HCT116 (cell line): ENCODE measurements at regions not wholly inside any gene's neighbourhood (a gene's known extent, or its start where the extent isn't known, plus 50 kb on each side); places are given as distances from the start of the nearest gene placed in this dataset.

Source experiments
- ATAC-seq: fragments of 200-7000 bp; cut with Tn5 transposase; 2 replicates; pipeline ENCODE4 v1.9.1; 2020; ENCODE audit warnings: mild to moderate bottlenecking, moderate library complexity
- BruUV-seq: library from RNA; stranded (reverse); fragments of 400-500 nt; replicated peaks from 2 replicates; lab custom pipeline; 2021; lab: Mats Ljungman, UMichigan
- CTCF ChIA-PET: fragments of 300-600 bp; sonication (Branson Sonifier 250); formaldehyde crosslinking; loops from one replicate; lab custom pipeline; 2021; ENCODE audit warnings: antibody characterized with exemption; lab: Charles Lee
- POLR2A ChIA-PET: fragments of 300-600, 350-600 bp; sonication (Branson Sonifier 250); formaldehyde crosslinking; loops from one replicate; lab custom pipeline; 2021; ENCODE audit warnings: antibody characterized with exemption; lab: Charles Lee
- RAD21 ChIA-PET, 2 experiments: fragments of 300-600 bp; sonication (Branson Sonifier 250); formaldehyde crosslinking; loops; one replicate each; lab custom pipeline; 2023; ENCODE audit warnings: low total read pairs in 2 of 2; ENCODE audit not compliant: uncharacterized antibody in 2 of 2, unreplicated experiment in 2 of 2, low non-redundant PET in 1 of 2; lab: Charles Lee
- DNase-seq: peaks from one replicate; pipeline ENCODE4 v3.0.0-alpha.2; 2010; ENCODE audit warnings: low read depth, low spot score
- H2AFZ ChIP-seq: fragments of 200-600 bp; shearing (Covaris generic), sonication (generic); 2 replicates; pipeline ENCODE4 v1.6.1; 2017; ENCODE audit warnings: low read depth, mixed run types, mixed read lengths, antibody characterized with exemption, low read length; ENCODE audit not compliant: poor library complexity, severe bottlenecking
- H3K27ac ChIP-seq: 2 replicates; pipeline ENCODE4 v1.5.1; 2012; ENCODE audit warnings: low read depth, low read length
- H3K27me3 ChIP-seq: fragments of 200-600 bp; sonication (generic); 2 replicates; pipeline ENCODE4 v1.6.1; 2016; ENCODE audit warnings: mixed run types, low read length, mixed read lengths; ENCODE audit not compliant: insufficient read depth
- H3K36me3 ChIP-seq, 2 experiments: fragments of 200-500 bp in 1 of 2; fragments of 200-600 bp in 1 of 2; sonication (Bioruptor generic) in 1 of 2; sonication (generic) in 1 of 2; 2 replicates each; pipeline versions ENCODE4 v1.5.1 to v1.6.1; 2014 to 2016; ENCODE audit warnings: low read length in 2 of 2, inconsistent platforms in 1 of 2, mixed read lengths in 1 of 2, mixed run types in 1 of 2; ENCODE audit not compliant: insufficient read depth in 2 of 2, control insufficient read depth in 1 of 2
- H3K4me1 ChIP-seq, 2 experiments: fragments of 200-600 bp in 1 of 2; sonication (generic) in 1 of 2; 2 replicates each; pipeline versions ENCODE4 v1.5.1 to v1.6.1; 2012 to 2017; ENCODE audit warnings: low read length in 2 of 2, inconsistent platforms in 1 of 2, mild to moderate bottlenecking in 1 of 2, mixed read lengths in 1 of 2, mixed run types in 1 of 2, moderate library complexity in 1 of 2; ENCODE audit not compliant: insufficient read depth in 2 of 2, control insufficient read depth in 1 of 2
- H3K4me2 ChIP-seq: fragments of 200-600 bp; sonication (generic); 2 replicates; pipeline ENCODE4 v1.6.1; 2017; ENCODE audit warnings: mixed run types, low read length, mixed read lengths
- H3K4me3 ChIP-seq, 2 experiments: fragments of 200-600 bp in 1 of 2; sonication (generic) in 1 of 2; replicated peaks in 1 of 2; 2 replicates each; pipeline ENCODE4 v1.5.1; 2011 to 2016; ENCODE audit warnings: low read length in 2 of 2, control low read depth in 1 of 2, low read depth in 1 of 2, mild to moderate bottlenecking in 1 of 2, mixed read lengths in 1 of 2, mixed run types in 1 of 2
- H3K79me2 ChIP-seq: fragments of 200-600 bp; sonication (generic); 2 replicates; pipeline ENCODE4 v1.6.1; 2017; ENCODE audit warnings: mild to moderate bottlenecking, mixed run types, low read length, moderate library complexity, mixed read lengths; ENCODE audit not compliant: insufficient read depth
- H3K9ac ChIP-seq: fragments of 200-600 bp; sonication (generic); 2 replicates; pipeline ENCODE4 v1.6.1; 2016; ENCODE audit warnings: low read length, mixed read lengths
- H3K9me2 ChIP-seq: fragments of 200-600 bp; sonication (generic), shearing (Covaris generic); 2 replicates; pipeline ENCODE4 v1.6.1; 2017; ENCODE audit warnings: mixed run types, mild to moderate bottlenecking, moderate library complexity; ENCODE audit not compliant: insufficient read depth
- H3K9me3 ChIP-seq, 2 experiments: fragments of 200-500 bp in 1 of 2; fragments of 200-600 bp in 1 of 2; sonication (Bioruptor generic) in 1 of 2; sonication (generic) in 1 of 2; 2 replicates each; pipeline ENCODE4 v1.6.1; 2014 to 2017; ENCODE audit warnings: low read length in 2 of 2, mixed read lengths in 2 of 2, inconsistent platforms in 1 of 2, low read depth in 1 of 2, mild to moderate bottlenecking in 1 of 2, mixed run types in 1 of 2, moderate library complexity in 1 of 2; ENCODE audit not compliant: control insufficient read depth in 1 of 2, insufficient read depth in 1 of 2
- H4K20me1 ChIP-seq: fragments of 200-600 bp; sonication (generic), shearing (Covaris generic); 2 replicates; pipeline ENCODE4 v1.6.1; 2017; ENCODE audit warnings: mixed run types, mild to moderate bottlenecking, moderate library complexity; ENCODE audit not compliant: insufficient read depth
- ATF3 ChIP-seq: IDR thresholded peaks from 2 replicates; pipeline ENCODE4 v1.6.1; 2012
- CBX3 ChIP-seq: IDR thresholded peaks from 2 replicates; pipeline ENCODE4 v1.6.1; 2012; ENCODE audit warnings: low read depth
- CTCF ChIP-seq, 3 experiments: fragments of 200-600 bp in 1 of 3; sonication (generic) in 1 of 3; IDR thresholded peaks in 2 of 3; conservative IDR thresholded peaks in 1 of 3; 2 replicates each; pipeline ENCODE4 v1.5.1; 2012 to 2017; ENCODE audit warnings: low read depth in 2 of 3, low read length in 2 of 3, antibody characterized with exemption in 1 of 3, borderline replicate concordance in 1 of 3, control low read depth in 1 of 3, mild to moderate bottlenecking in 1 of 3, mixed read lengths in 1 of 3, mixed run types in 1 of 3, moderate library complexity in 1 of 3; ENCODE audit not compliant: insufficient read depth in 1 of 3
- ELF1 ChIP-seq: IDR thresholded peaks from 2 replicates; pipeline ENCODE4 v1.6.1; 2012; ENCODE audit warnings: low read depth, borderline replicate concordance
- EZH2 ChIP-seq: fragments of 200-600 bp; sonication (generic); IDR thresholded peaks from 2 replicates; pipeline ENCODE4 v1.6.1; 2017; ENCODE audit warnings: antibody characterized with exemption, mixed run types
- JUND ChIP-seq: IDR thresholded peaks from 2 replicates; pipeline ENCODE4 v1.6.1; 2012
- MAX ChIP-seq: IDR thresholded peaks from 2 replicates; pipeline ENCODE4 v1.6.1; 2012
- POLR2AphosphoS5 ChIP-seq: IDR thresholded peaks from 2 replicates; pipeline ENCODE4 v1.6.1; 2011; ENCODE audit warnings: mild to moderate bottlenecking, low read depth, low read length, moderate library complexity
- RAD21 ChIP-seq: IDR thresholded peaks from 2 replicates; pipeline ENCODE4 v1.6.1; 2012; ENCODE audit warnings: low read depth, mild to moderate bottlenecking
- REST ChIP-seq: IDR thresholded peaks from 2 replicates; pipeline ENCODE4 v1.6.1; 2012; ENCODE audit warnings: low read depth
- SP1 ChIP-seq: IDR thresholded peaks from 2 replicates; pipeline ENCODE4 v1.6.1; 2012; ENCODE audit warnings: low read depth
- YY1 ChIP-seq: IDR thresholded peaks from 2 replicates; pipeline ENCODE4 v1.6.1; 2011; ENCODE audit warnings: low read length, low read depth, moderate library complexity, mild to moderate bottlenecking; ENCODE audit not compliant: insufficient replicate concordance; ENCODE audit errors: extremely low read depth
- ZFX ChIP-seq: fragments of 450-650 bp; IDR thresholded peaks from 2 replicates; pipeline ENCODE4 v1.6.1; 2017
- intact Hi-C: fragments of 100-400 bp; cut with micrococcal nuclease; formaldehyde crosslinking; loops from 2 replicates; pipeline ENCODE4 v1.10.0; 2022

- intact Hi-C loops: no loop called here
- no peak for ATAC-seq
- ChIA-PET POLR2A (no interaction called here), CTCF (interaction anchor here (0.6 to 3.1 kb wide), 3 partner anchors 14 to 169 kb away, joined by 3 to 8 read pairs (median 3); no protein-coding TSS in a partner anchor), RAD21 (no interaction called here)
- no peak for TF ChIP-seq ATF3
- no peak for TF ChIP-seq JUND
- no peak for TF ChIP-seq POLR2AphosphoS5
- no peak for TF ChIP-seq MAX
- no peak for TF ChIP-seq ZFX
- no peak for TF ChIP-seq REST
- TF ChIP-seq CBX3: no peak
- TF ChIP-seq ELF1: no peak
- TF ChIP-seq YY1: no peak
- no peak for TF ChIP-seq RAD21
- TF ChIP-seq CTCF (IDR thresholded peaks at IDR 0.05 in 2 of 3, conservative IDR thresholded peaks at IDR 0.05 in 1 of 3; ENCODE audit: borderline replicate concordance in 1 of 3, insufficient read depth in 1 of 3, low read depth in 2 of 3, low read length in 2 of 3): no peak
- TF ChIP-seq EZH2: no peak
- no peak for TF ChIP-seq SP1
- Histone ChIP-seq H3K4me3 (no peak overlapping the region), H3K36me3 (no peaks in the 10 kb centered on the region), H3K79me2 (no peaks in the 10 kb centered on the region), H3K9ac (no peak overlapping the region), H3K4me2 (no peak overlapping the region), H3K9me2 (no peaks in the 10 kb centered on the region), H3K27ac (no peak overlapping the region), H3K9me3 (no peaks in the 10 kb centered on the region), H3K4me1 (no peaks in the 10 kb centered on the region), H2AFZ (no peak overlapping the region), H3K27me3 (peaks cover 10% of the 10 kb centered on the region; the same call in 1 of the 2 replicates), H4K20me1 (no peaks in the 10 kb centered on the region)
- no peak for DNase-seq
- BruUV-seq: no TSS peak
These were observed 208.9 kb downstream of the C16orf95 start for GRCh38 chr16:87108278-87108677.
